Transverse colon (tissue), 4 donors: ENCODE measurements at regions not wholly inside any gene's neighbourhood (a gene's known extent, or its start where the extent isn't known, plus 50 kb on each side); places are given as distances from the start of the nearest gene placed in this dataset.

ENCODE experiments used
- DNase-seq: peaks from one replicate; pipeline ENCODE4 v3.0.0-alpha.2; 2019
- H3K27ac ChIP-seq, 4 donors: fragments of 200-600 bp; sonication (generic); 2 replicates each; pipeline ENCODE4 v1.5.1; 2016 to 2018; ENCODE audit warnings: inconsistent platforms in 4 of 4
- H3K27me3 ChIP-seq: fragments of 200-600 bp; sonication (generic); 2 replicates; pipeline ENCODE4 v1.5.1; 2017; ENCODE audit warnings: inconsistent platforms
- H3K36me3 ChIP-seq, 4 donors: fragments of 200-600 bp; sonication (generic); 2 replicates each; pipeline ENCODE4 v1.5.1; 2017 to 2019; ENCODE audit warnings: inconsistent platforms in 4 of 4
- H3K4me1 ChIP-seq, 4 donors: fragments of 200-600 bp; sonication (generic); 2 replicates each; pipeline ENCODE4 v1.5.1; 2017 to 2020; ENCODE audit warnings: inconsistent platforms in 4 of 4
- H3K4me3 ChIP-seq, 4 donors: fragments of 200-600 bp; sonication (generic); 1 replicate in 1 of 4; 2 replicates in 3 of 4; pipeline versions ENCODE4 v1.5.1 to v1.6.1; 2017 to 2019; ENCODE audit warnings: inconsistent platforms in 4 of 4
- H3K9me3 ChIP-seq, 2 donors: fragments of 200-600 bp; sonication (generic); 2 replicates each; pipeline ENCODE4 v1.5.1; 2017 to 2019; ENCODE audit warnings: inconsistent platforms in 2 of 2
- CTCF ChIP-seq, 5 experiments: fragments of 200-600 bp in 3 of 5; fragments of 450-650 bp in 2 of 5; sonication (generic) in 3 of 5; IDR thresholded peaks; 1 replicate in 2 of 5; 2 replicates in 3 of 5; pipeline ENCODE4 v1.5.1; 2016 to 2017; ENCODE audit warnings: antibody characterized with exemption in 5 of 5, inconsistent platforms in 3 of 5, mild to moderate bottlenecking in 2 of 5, moderate library complexity in 1 of 5
- EP300 ChIP-seq: sonication (generic); formaldehyde crosslinking; IDR thresholded peaks from one replicate; pipeline ENCODE4 v1.6.1; 2017; ENCODE audit warnings: antibody characterized with exemption, low read depth
- POLR2A ChIP-seq: fragments of 450-650 bp; IDR thresholded peaks from one replicate; pipeline ENCODE4 v1.6.1; 2016; ENCODE audit warnings: antibody characterized with exemption, mild to moderate bottlenecking, moderate library complexity
- POLR2AphosphoS5 ChIP-seq, 3 donors: sonication (generic); formaldehyde crosslinking; IDR thresholded peaks; one replicate each; pipeline ENCODE4 v1.6.1; 2016; ENCODE audit warnings: antibody characterized with exemption in 3 of 3
- WGBS, 2 donors: methylation state at CpG; one replicate each; pipeline ENCODE4 v1.1.5; 2018; ENCODE audit warnings: low coverage in 1 of 2; 5-methylcytosine and 5-hydroxymethylcytosine counted together
- in situ Hi-C, 4 donors: fragments of 200-750 bp; cut with MboI; loops; one replicate each; pipeline versions ENCODE4 v1.15.0 to v1.15.1; 2017; ENCODE audit warnings: low sequenced_read_pairs in 3 of 4, low pct_ligation_motif_present in 1 of 4, low pct_unique_long_range_greater_than_20kb in 1 of 4
- intact Hi-C: fragments of 100-400 bp; cut with DNase I; formaldehyde crosslinking; loops from one replicate; pipeline ENCODE4 v1.15.1; 2023; ENCODE audit warnings: low total_unique reads

DNA sequence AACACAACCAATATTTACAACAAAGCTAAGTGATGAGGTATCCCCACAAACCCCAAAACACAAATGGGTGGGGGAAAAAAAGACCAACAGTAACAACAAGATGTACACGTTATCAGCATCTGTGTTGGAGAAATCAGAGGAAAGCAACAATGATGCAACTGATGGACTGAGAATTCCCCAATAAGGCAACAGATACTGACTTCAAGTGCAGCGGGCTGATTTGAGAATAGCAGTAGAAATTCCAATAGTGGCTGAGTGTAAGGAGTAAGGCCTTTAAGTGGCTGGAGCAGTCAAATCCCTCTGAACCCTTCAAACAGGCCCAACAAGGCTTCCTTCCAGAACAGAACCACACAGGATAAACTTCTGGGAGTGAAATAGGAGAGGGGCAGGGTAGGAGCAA, 97.6 kb downstream of the TM2D1 start:
- no peak for DNase-seq
- Histone ChIP-seq H3K4me3 (no peak overlapping the region), H3K9me3 (no peaks in the 10 kb centered on the region), H3K27me3 (no peaks in the 10 kb centered on the region), H3K4me1 (no peaks in the 10 kb centered on the region), H3K36me3 (no peaks in the 10 kb centered on the region), H3K27ac (no peak overlapping the region)
- TF ChIP-seq POLR2AphosphoS5 (IDR thresholded peaks at IDR 0.05): no peak
- TF ChIP-seq EP300: no peak
- no peak for TF ChIP-seq CTCF (IDR thresholded peaks at IDR 0.05)
- TF ChIP-seq POLR2A: no peak
- in situ Hi-C loops: loop anchor here in 1 of 4 donors (25.0 kb wide), 1 partner anchor 565 kb away; no protein-coding TSS in a partner anchor
- WGBS, 2 donors: 83 to 95% methylated on average over 2 of the region's 2 CpGs
- intact Hi-C loops: no loop called here

DNA sequence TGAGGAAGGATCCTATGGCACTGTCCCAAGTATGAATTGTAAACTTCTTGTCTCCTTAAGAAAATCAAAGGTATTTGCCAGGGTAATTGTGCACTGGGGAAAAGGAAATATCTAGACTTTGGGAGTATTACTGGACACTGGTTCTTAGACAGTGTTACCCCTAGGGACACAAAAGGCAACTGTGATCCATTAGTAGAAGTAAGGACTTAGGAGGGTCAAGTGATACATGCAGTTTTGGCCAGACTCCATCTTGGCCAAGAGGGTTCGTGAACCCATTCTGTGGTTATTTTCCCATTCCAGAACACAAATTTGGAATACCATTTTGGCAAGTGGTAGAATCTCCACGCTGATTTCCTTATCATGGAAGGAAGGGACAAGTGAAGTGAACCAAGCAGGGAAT, 98.1 kb downstream of the TM2D1 start:
- in situ Hi-C loops: loop anchor here in 1 of 4 donors (25.0 kb wide), 1 partner anchor 565 kb away; no protein-coding TSS in a partner anchor
- DNase-seq: no peak
- Histone ChIP-seq H3K4me3 (no peak overlapping the region), H3K9me3 (no peaks in the 10 kb centered on the region), H3K36me3 (no peaks in the 10 kb centered on the region), H3K4me1 (no peaks in the 10 kb centered on the region), H3K27ac (no peak overlapping the region), H3K27me3 (no peaks in the 10 kb centered on the region)
- WGBS, 2 donors: 84 to 94% methylated on average over 2 of the region's 2 CpGs
- no peak for TF ChIP-seq POLR2AphosphoS5 (IDR thresholded peaks at IDR 0.05)
- TF ChIP-seq CTCF (IDR thresholded peaks at IDR 0.05): no peak
- TF ChIP-seq POLR2A: no peak
- no peak for TF ChIP-seq EP300
- intact Hi-C loops: no loop called here

- Histone ChIP-seq H3K4me1 (no peaks in the 10 kb centered on the region), H3K27ac (no peak overlapping the region), H3K9me3 (no peaks in the 10 kb centered on the region), H3K36me3 (no peaks in the 10 kb centered on the region), H3K4me3 (no peak overlapping the region), H3K27me3 (no peaks in the 10 kb centered on the region)
- no peak for DNase-seq
- intact Hi-C loops: no loop called here
- TF ChIP-seq EP300 (no peak), POLR2AphosphoS5 (IDR thresholded peaks at IDR 0.05) (no peak), POLR2A (no peak), CTCF (IDR thresholded peaks at IDR 0.05) (no peak)
- 97% methylated on average over 2 of the region's 2 CpGs; no CpG with 5 or more reads in 1 of the 2 donors for WGBS, 2 donors
- in situ Hi-C loops: no loop called here
Observed at GRCh38 chr1:61623852-61624251, 101.1 kb downstream of the TM2D1 start.

GRCh38 chr1:61620536-61620935, 104.4 kb downstream of the TM2D1 start:
- no peak overlapping the region for H3K4me3 ChIP-seq
- 73 to 83% methylated on average over 5 of the region's 5 CpGs for WGBS, 2 donors
- no peaks in the 10 kb centered on the region for H3K27me3 ChIP-seq
- TF ChIP-seq POLR2A (no peak), CTCF (IDR thresholded peaks at IDR 0.05) (no peak), POLR2AphosphoS5 (IDR thresholded peaks at IDR 0.05) (no peak), EP300 (no peak)
- in situ Hi-C loops: no loop called here
- no peak for DNase-seq
- H3K27ac ChIP-seq: no peak overlapping the region
- no peaks in the 10 kb centered on the region for H3K36me3 ChIP-seq
- H3K4me1 ChIP-seq: no peaks in the 10 kb centered on the region
- intact Hi-C loops: no loop called here
- H3K9me3 ChIP-seq: no peaks in the 10 kb centered on the region
